GM18909 (cell line): ENCODE measurements at regions not wholly inside any gene's neighbourhood (a gene's known extent, or its start where the extent isn't known, plus 50 kb on each side); places are given as distances from the start of the nearest gene placed in this dataset.

Source experiments
- ATAC-seq: cut with Tn5 transposase; IDR thresholded peaks from one replicate; pipeline ENCODE4 v1.9.1; 2021; ENCODE audit warnings: mild to moderate bottlenecking; ENCODE audit not compliant: unreplicated experiment, poor library complexity

DNA sequence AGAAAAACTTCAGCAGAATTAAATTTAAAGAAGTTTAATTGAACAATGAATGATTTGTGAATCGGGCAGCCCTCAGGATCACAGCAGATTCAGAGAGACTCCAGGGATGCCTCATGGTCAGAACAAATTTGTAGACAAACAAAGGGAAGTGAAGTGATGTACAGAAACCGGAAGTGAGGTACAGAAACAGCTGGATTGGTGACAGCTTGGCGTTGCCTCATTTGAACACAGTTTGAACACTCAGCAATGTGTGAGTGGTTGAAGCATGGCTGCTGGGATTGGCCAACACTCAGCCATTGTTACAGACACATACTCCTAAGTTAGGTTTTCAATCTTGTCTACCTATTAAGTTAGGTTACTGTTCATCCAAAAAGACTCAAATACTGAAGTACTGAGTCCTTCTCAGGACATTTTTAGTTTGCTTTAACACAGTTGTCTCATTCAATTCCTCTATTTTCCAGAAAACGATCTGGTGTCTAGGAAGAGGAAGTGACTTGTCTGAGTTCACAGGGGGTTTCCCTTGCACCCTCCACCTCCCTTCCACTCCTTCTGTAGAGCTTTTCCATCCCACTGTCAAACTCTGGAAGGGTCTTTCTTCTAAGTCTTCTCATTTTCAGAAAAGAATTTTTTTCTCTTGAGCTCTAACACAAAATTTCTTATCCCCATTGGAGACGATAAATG is 137.9 kb downstream of the SLC4A3 start:
- ATAC-seq, result no peak

DNA sequence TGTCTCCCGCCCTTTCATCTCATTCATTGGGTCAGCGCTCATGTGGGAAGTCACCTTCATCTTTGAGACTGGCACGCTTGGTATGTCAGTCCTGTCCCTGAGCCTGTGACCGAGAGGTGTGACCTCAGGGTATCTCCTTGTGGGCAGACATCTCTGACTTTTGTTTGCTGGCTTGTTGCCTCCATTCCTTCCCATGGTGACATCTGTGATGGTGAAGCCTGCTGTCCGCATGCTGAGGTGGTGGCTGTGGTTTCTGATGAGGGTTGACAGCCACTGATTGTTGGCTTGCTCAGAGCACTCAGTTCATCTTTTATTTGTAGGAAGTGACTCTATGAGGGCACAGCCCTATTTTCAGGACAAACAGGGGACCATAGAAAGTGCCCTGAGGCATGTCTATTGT is 139.2 kb downstream of the SLC4A3 start:
- no peak for ATAC-seq

DNA sequence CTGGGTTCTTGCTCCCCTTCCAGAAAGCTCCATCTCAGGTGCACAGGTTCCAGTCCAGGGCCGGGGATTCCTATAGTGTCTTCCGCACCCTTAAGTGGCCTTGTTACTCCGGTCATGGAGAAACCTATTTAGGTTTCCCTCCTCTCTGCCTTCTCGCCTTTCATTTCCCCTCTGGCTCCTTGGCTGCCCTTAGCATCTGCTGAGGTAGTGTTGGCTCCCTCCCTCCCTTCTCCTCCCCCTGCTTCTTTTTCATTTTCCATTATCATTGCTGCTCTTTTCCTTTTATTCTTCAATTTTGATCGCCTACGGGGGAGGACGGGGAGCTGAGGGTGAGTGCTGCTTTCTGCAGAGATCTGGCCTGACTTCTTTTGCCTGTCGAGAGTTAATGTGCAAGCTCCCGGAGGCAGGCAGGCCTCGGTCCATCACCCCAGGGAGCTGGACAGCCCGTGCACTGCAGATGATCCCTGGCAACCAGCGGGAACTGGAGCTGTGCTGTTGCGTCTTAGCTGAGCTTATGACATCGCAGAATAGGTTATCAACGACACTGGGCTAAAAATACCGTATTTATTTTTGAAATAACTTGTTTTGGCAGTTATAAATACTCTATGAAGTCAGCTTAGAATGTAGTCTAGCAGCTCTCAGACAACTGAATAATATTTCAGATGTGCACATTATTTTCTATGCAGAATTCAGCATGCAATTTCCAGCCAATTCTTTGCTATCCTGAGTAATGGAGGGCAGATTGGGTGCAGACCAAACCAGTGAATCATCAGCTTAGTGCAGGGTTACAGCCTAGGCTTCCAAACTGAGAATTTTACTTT is 141.9 kb downstream of the SLC4A3 start:
- ATAC-seq, result no peak

DNA sequence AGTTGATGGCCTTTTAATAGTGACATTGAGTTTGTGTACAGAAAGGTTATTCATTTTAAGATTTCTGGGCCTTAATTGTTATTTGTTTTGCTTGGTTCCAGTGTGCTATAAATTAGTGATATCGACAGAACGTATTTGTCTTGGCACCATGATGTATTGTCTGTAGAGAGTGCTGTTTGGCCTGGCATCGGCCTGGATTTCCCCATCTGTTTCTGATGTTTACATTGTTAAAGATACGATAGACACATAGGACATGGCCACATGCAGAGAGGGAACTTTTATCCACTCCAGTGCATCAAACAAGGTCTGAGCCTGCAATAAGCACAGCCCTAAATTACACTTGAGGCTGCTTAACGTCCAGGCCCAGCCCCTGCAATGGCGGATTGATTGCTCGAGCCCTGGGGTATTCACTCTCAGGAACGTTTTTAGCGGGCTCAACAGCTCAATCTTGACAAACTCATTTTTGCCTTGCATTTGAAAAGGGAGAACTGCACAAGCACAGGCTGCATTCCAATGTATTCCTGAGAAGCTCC is 144.7 kb downstream of the SLC4A3 start:
- ATAC-seq, result no peak

DNA sequence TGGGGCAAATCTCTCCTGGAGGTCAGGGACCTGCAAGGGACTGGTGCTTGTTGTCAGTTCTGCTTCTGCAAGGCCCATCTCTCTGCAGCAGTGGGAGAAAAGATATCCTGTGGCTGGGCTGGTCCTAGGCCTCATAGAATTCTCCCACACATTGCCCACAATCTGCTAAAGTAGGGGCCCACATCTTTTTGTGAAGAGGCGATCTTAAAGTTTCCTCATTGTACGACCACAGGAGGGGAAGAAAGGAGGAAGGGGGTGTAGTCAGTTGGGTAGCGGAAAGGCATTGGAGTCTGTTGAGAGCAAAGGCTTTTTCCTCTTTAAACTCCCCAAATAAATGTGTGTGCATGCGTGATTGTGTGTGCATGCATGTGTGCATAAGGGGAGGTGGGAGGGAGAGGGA is 145.3 kb downstream of the SLC4A3 start:
- ATAC-seq, result no peak

DNA sequence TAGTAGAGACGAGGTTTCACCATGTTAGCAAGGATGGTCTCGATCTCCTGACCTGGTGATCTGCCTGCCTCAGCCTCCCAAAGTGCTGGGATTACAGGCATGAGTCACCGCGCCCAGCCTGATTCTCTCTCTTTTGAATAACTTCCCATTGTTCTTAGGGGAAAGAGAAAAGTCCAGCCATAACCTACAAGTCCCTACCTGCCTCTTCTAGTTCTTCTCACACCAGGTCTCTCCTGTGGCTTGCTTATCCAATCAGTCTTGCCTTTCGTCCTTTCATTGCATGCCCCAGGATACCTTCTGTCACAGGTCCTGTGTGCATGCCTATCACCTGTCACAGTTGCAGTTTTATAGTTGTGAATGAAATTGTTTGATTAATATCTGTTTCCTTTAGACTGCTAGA is 148.1 kb downstream of the SLC4A3 start:
- ATAC-seq, result no peak

DNA sequence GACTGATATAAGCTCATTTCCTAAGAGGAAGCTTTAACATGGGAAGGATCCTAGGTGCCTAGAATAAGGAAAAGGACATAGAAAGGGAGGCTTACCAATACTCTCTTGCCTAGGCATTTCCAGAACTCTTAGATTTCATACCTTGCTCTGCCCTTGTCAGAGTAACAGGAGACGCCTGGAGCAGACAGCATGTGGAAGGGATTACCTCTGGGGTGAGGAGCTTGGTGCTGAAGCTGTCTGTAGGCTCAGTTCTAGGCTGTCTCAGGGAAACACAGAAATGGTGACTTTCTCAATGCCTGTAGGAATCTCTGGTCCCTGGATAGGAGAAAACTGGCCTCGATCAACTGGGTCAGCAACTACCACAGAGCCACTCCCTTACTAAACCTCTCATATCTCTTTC is 150.0 kb downstream of the SLC4A3 start:
- no peak for ATAC-seq

DNA sequence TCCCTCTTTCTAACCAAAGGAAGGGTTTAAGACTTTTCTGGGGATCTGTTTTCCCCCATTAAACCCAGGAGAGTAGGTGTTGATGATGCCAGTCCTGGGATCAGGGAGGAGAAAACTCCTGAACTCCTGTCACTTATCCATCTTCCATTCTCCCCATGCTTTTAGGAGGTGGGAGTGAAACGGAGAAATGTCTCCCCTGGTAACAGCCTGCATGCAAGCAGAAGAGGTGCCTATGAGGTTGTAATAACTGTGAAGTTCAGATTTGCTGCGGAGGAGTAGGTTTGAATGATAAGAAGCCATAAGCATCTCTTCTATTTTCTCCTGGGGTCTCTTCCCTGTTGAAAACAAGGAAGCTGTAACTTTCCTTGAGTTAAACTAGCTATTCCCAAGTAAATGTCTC is 150.8 kb downstream of the SLC4A3 start:
- no peak for ATAC-seq

DNA sequence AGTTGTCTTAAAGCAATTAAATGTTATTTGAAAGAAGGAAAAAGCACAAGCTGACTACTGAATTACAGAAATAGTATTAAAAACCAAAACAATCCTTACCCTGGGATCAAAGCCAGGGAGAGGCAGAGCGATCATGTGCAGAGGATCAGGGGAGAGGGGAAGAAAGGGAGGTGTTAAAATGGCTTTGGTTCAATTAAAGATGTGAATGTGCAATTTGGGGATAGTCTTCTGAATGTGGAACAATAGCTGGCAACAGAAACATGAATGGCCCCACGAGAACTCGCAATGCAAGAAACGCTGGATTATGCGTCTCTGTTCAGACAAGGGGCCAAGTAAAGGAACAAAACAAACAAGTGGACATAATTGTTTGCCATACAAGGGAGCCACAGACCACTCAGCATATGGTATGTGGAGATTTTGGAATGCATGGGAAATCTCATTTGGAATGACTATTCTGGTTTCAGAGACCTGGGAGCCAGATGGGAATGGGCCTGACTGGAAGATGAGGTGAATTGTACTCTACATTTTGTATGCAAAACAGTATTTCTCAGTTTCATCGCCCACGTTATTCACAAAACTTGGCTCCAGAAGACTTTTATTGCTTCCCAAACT is 155.4 kb downstream of the SLC4A3 start:
- ATAC-seq, result no peak

DNA sequence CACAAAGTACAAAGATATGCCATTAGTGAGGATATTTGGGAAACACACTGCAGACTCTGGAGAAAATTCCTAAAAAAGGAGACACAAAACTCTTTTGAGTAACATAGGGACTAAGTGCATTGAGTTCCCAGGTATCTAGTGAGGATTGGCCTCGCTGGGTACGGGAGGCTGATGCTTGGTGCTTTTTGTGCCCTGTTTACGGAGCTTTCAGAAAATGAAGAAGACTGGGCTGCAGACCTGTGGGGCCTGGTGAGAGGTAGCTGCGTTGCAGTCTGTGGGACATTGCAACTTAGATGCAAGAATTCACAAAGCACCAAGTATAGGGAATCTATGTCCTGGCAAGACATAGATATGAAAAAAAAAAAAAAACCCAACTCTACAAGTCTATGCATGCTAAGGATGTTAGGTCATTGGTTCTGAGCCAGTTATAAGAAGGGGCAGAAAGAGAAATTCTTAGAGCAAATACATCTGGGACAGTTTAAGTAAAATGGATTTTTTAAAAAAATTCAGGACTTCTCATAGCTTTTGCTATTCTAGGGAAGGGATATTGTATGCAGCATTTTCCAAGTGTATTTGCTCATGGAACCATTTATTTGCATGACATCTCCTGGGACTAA is 156.0 kb downstream of the SLC4A3 start:
- ATAC-seq, result no peak

DNA sequence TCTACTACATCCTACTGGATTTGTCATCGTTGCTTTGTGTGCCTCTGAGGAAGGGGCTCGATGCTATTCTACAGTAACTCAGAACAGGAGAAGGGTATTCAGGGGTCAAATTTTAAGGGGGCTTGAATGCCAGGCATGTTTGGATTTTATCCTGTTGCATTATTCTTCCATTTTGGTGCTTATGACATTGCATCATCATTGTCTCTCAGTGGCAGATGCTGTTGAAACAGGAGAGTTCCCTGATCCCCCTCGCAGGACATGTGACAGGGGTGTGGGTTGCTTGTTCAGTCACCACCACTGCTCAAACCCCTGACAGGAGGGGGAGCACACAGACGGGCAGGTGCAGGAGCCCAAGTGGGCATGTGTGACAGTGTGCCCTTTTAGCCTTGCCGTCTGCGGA is 156.7 kb downstream of the SLC4A3 start:
- ATAC-seq, result no peak

DNA sequence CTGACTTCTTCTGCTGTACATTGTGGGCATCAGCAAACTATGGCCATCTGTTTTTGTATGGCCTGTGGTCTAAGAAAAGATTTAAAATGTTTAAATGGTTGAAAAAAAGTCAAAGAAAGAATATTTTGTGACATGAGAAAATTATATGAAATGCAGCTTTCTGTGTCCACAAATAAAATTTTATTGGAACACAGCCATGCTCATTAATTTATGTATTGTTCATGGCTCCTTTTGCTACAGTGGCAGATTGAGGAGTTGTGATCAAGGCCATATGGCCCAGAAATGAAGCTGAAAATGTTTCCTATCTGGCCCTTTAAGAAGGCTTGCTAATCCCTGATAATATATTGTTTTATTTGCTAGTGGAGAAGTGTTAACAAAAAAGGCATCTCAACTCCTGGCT is 162.0 kb downstream of the SLC4A3 start:
- ATAC-seq, result no peak

DNA sequence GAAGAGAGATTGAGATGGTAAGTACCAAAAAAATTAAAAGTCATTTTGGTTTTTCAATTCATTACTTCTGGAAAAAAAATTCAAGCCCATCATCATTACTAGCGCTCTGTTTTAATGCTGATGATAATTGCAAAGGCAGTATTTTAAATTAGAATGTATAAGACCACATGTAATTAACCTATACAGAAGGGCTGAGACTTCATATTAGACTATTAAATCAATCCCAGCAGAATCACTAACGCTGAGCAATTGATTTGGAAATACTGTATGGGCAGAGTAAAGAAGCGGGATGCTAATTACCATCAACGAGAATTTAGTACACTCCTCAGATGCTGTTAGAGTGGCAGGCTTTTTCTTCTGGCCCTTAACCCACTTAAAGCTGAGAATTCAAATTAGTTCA is 165.0 kb downstream of the SLC4A3 start:
- ATAC-seq, result no peak

DNA sequence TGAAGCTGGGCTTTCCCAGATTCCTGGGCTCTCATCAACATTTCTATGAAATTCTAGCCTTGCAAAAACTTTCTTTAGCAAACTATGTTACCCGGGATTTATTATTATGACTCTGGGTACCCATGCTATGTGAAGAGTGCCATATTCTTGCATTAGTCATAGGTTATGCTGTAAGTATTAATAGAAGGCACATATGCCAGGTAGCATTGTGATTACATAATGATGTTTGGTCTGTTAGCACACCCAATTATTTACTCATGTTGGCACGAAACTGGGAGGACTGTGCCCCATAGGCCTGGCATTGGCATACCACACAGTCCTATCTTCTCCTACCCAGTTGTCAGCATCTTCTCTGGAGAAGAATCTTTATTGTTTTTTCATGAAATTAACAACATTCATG is 171.0 kb downstream of the SLC4A3 start:
- no peak for ATAC-seq

DNA sequence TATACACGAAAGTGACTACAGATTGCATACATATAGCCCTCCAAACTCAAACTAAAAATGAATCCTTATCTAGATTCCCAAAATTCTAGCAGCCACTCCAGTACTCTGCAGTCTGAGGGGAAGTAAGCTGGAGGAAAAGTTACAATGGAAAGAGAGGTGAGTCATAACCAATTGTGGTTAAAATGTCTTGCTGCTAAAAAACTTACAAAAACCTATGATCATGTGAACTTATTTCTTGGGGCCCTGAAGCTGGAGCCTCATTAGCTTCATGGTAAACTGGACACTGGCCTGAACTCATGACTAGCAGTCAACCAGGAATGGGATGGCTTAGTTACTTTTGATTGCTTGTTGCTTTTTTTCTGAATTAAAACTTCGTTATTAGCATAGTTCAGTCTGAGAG is 175.9 kb downstream of the SLC4A3 start:
- ATAC-seq, result no peak

DNA sequence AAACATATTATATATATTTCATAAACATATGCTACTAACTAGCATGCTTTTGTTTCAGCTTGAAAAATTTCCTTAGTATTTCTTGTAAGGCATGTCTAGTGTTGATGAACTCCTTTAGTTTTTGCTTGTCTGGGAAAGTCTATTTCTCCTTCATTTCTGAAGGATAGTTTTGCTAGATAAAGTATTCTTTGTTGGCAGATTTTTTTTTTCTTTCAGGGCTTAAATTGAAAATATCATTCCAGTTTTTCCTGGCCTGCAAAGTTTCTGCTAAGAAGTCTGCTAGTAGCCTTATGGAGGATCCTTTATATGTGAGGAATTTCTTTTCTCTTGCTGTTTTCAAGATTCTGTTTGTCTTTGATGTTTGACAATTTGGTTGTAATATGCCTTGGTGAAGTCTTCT is 183.5 kb downstream of the SLC4A3 start:
- ATAC-seq, result no peak

DNA sequence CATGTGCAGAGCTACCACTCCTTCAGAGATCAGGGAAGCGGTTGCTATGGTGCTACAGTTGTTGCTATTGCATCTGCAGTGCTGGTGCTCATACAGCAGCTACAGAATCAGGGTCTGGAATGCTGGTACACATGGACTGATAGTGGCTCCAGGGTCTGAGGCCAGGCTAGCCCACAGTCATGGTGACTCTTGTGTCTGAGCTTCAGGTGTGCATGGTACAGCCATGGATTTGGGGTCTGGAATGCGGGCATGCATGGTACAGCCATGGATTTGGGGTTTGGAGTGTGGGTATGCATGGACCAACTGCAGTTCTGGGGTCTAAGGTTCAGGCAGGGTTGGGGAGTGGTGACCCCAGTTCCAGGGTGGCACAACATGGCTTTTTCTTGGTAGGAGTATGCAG is 185.2 kb downstream of the SLC4A3 start:
- ATAC-seq, result no peak

DNA sequence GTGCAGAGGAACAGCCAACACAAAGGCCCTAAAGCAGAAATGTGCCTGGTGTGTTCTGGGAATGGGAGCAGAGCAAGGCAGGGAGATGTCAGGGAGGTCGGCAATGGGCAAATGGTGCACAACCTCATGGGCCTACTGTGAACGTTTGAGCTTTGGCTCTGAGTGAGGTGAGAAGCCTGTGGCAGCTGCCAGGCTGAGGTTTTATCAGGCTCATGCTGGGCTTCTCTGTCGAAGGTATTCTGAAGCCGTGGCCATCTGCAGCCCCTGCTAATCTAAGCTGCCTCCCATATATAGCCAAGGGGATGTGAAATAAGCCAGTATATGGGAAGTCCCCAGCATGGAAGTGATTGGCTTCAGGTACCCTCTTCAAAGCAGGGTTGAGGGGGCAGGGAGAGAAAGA is 193.3 kb downstream of the SLC4A3 start:
- ATAC-seq, result no peak

DNA sequence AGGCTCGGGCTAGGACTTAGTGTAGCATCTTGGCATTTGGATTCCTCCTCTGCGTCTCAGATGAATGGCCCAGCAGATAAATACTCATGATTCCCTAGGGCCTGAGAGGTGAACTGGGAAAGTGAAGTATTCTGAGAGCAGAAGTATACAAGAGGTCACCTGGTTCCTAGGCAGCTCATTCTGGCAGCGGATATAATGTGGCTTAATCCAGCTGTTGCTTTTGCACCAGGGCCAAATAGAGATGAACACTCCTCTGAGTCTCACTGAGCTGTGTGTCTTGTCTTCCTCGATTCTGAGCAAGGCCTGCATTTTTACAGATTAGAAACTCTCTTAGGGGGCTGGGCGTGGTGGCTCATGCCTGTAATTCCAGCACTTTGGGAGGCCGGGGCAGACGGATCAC is 196.1 kb downstream of the SLC4A3 start:
- no peak for ATAC-seq

DNA sequence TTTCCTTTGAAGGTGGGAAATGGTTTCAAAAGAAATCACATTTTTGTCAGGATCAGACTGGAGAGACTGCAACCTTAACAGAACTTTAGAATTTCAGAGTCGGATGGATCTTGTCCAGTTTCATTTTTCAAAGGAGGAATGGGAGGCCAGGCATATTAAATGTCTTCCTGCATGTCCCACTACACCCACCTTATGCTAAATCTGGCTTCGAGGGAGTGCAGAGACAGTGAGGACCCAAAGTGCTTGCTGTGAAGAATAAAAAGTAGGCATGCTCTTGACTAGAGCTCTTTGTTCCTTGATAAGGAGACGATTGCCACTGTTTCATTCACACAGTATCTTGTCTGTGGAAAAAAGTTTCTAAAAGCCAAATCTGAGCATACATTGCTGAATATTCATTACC is 197.6 kb downstream of the SLC4A3 start:
- ATAC-seq, result no peak

DNA sequence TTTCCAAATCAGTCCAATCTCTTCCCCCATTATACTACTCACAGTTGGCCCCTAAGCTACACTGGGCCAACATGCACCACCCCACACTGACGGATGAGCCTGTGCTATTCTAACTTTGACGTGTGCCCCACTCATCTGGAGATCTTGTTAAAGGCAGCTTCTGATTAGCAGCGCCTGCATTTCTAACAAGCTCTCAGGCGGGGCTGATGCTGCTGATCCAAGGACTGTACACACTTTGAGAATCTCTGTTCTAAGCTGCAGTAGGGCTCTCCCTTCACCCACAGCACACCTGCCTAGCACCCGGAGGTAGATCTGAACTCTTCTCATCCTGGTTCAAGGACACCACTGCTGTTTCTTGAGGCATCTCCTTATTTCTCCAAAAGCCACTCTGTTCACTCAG is 200.7 kb downstream of the SLC4A3 start:
- no peak for ATAC-seq
